T-helper 22 cell (primary cell): ENCODE measurements at regions not wholly inside any gene's neighbourhood (a gene's known extent, or its start where the extent isn't known, plus 50 kb on each side); places are given as distances from the start of the nearest gene placed in this dataset.

Experiments used
- DNase-seq: peaks from one replicate; pipeline ENCODE4 v3.0.0-alpha.2; 2020; ENCODE audit warnings: low read depth

DNA sequence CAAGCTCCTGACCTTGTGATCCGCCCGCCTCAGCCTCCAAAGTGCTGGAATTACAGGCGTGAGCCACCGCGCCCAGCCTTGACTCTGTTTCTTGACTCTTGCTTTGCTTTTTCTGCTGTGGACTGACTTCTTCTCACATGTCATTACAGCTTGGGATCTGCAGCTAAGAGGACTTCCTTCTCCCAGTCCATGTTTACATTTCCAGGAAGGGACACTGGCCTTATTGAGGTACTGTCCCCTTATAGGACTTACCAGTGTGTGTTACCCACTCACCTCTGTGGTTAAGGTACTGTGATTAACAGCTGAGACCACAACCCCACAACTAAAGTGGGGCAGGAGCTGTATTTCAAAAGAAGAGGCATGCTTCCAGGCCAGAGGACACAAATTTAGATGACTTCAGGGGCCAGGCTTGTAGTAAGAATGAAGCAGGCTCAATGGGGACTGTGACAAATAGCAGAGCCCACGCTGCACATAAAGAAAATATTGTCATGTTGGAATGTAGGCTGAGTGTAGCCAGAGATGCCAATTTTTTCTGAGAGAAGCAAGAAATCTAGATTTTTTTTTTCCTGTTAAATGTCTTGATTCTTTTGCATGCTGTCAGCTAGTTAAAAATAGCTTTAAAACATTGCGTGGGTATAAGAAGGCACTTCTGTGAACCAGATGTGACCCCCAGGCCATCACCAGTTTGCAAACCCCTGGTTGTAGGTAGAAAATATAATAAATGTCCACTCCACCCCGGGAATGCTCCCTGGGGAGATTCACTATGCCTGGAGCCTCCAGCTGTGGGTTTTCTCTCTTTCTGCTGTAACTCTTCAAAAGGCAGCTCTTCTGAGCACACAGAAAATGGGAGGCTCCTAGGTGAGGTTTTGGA lies 75.0 kb downstream of the PTPDC1 start:
- no peak for DNase-seq

DNA sequence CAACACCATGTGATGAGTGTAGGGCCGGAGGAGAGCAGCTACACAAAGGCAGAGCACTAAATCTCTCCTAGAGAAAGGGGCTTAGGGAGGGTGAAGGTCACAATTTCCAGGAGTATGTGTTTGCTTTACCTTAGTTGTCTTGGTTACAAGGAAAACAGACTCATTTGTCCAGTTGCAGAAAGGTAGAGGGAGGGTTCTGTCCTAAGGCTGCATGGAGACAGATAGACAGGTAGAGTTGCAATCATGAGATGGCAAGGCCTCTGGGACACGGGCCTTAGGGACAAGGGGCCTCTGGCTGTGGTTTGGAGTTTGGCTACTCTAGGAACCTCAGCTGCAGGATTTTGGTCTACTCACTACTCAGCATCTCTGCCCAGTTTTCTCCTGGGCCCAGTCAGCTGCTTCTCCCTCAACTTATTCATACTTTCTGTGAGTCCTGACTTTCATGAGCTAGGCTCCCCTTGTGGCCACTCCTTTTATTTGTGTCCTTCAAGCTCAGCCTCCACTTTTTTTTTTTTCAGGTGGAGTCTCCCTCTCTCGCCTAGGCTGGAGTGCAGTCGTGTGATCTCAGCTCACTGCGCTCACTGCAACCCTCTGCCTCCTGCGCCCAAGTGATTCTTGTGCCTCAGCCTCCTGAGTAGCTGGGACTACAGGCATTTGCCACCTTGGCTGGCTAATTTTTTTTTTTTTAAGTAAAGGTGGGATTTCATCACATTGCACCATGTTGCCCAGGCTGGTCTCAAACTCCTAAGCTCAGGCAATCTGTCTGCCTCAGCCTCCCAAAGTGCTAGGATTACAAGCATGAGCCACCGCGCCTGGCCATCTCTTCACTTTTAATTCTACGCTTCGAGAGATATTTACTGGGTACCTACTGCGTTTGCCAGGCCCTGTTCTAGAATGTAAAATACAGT lies 76.6 kb downstream of the PTPDC1 start:
- no peak for DNase-seq

GRCh38 chr9:94161673-94162072 lies 77.4 kb downstream of the PTPDC1 start:
- no peak for DNase-seq

- no peak for DNase-seq
Observed at GRCh38 chr9:94164806-94165549, 80.7 kb downstream of the PTPDC1 start.

DNA sequence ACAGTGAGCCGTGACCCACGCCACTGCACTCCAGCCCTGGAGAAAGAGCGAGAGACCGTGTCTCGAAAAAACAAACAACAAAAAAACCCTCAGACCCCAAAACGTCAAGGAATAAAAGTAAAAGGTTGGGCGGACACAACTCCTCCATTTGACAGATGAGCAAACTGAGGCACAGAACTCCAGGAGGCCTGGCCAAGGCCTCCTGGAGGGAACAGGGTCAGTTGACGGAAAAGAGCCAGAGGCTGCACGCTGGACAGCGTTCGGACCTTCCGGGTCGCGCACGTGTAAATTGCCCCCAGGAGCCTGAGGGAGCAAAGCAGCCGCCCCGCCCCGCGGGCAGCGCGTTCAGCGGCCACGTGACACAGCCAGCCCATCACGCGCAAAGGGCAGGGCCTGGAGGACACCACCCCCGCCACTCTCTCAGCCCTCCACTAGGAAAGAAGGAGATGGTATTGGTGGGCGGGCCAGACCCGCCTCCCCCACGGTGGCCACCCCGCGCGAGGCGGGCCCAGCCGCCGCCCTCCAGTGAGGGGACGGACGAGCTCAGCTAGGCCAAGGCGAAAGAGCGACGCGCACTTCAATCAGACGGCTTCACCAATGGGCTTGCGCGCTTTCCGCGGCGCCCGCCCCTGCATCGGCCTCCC lies 81.5 kb downstream of the PTPDC1 start:
- DNase-seq, result peak; percentile 95

GRCh38 chr9:94166236-94166975 lies 82.1 kb downstream of the PTPDC1 start:
- peak; percentile 93 for DNase-seq

GRCh38 chr9:94166976-94167346 lies 82.7 kb downstream of the PTPDC1 start:
- DNase-seq, result no peak

GRCh38 chr9:94167376-94167890 lies 83.2 kb downstream of the PTPDC1 start:
- no peak for DNase-seq

- DNase-seq, result no peak
Observed at GRCh38 chr9:94168203-94169000, 84.1 kb downstream of the PTPDC1 start.

DNA sequence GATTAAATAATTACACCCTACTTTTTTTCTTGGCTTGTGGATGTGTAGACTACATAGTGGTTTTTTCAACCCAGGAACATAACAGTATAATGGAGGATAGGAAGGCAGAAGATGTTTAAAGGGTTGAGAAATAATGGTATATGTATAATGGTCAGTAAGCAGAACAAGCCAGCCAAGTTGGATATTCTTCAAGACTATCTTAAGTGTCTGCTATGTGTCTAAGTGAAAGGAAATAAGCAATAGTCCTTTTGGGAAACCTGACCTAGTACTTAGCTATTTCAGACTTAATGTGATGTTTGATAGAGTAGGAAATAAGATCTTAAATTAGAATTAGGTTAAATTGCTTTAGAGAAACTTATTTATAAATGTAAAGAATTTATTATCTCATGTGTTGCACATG lies 85.7 kb downstream of the PTPDC1 start:
- DNase-seq, result no peak

DNA sequence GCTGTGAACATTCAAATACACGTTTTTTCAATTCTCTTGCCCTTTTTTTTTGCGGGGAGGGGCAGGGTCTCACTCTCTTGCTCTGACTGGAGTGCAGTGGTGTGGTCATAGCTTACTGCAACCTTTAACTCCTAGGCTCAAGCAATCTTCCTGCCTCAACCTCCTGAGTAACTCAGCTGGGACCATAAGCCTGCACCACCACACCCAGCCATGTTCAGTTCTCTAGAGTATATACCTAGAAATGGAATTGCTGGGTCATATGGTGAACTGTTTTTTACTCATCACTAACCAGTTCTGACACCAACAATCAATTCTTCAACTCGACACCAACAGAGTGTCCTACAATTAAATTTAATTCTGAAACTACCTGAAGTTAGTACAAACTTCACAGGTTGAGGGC lies 85.5 kb upstream of the ZNF169 start:
- no peak for DNase-seq

DNA sequence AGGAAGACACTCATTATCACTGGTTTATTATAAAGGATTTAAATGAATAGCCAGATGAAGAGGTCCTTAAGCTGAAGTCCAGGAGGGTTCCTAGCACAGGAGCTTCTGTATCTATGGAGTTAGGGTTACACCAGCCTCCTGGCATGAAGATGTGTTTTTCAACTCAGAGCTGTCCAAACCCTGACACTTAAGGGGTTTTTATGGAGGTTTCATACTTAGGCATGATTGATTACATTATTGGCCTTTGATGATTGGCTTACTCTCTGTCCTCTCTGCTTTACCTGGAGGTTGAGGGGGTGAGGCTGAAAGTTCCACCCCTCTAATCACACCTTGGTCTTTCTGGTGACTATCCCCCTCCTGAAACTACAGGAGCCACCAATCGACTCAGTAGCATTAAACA lies 84.9 kb upstream of the ZNF169 start:
- no peak for DNase-seq

DNA sequence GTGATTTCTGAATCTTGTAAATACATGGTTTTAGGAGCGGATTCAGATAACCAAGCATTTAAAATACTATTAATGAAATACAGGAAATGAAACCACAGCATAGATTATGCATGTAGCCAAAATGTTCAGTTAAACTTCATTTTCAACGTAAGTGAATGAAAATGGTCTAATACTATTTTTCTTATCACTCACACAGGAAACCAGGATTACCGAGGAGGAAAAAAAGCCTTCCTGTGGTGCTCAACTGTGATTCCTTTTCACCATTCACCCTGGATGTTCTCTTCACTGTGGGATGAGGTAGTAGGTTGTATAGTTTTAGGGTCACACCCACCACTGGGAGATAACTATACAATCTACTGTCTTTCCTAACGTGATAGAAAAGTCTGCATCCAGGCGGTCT lies 83.4 kb upstream of the ZNF169 start:
- no peak for DNase-seq

GRCh38 chr9:94176608-94177007 lies 82.5 kb upstream of the ZNF169 start:
- DNase-seq, result no peak

DNA sequence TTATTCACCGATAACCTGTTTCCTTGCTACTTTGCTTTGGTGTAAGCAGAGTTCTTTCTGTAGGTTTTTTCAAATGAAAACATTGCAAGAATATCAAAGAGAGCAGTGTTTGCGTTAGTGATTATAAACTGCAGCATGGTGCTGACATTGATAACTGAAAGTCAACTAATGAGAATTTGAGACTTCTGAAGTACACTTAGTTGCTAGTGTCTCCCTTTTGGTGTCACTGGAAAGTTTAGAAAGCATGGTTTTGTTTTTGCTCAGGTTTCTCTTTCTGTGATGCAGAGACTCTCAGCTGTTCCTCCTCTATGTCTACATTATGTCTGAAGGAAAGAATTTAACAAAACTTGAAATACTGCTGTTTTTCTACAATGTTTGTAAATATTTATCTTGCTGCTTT lies 80.2 kb upstream of the ZNF169 start:
- DNase-seq, result no peak

- no peak for DNase-seq
Observed at GRCh38 chr9:94181408-94182181, 77.5 kb upstream of the ZNF169 start.

DNA sequence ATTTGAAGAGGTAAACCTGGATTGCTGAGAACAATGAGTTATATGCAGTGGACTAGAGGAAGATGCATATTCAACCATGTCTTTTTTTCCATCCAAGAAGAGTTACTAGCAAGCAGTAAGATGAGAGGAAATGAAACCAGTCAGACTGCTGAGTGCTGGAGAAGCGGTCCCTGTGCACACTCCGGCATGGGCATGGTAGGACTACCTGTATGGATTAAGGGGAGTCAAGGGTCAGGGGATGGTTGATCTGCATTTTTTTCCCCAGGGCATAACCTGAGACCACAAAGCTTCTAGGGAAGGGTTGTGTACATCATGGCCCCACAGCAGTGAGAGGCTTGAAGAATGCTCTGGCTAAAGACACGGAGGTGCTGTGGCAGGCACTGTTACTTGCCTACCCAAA lies 76.6 kb upstream of the ZNF169 start:
- no peak for DNase-seq

DNA sequence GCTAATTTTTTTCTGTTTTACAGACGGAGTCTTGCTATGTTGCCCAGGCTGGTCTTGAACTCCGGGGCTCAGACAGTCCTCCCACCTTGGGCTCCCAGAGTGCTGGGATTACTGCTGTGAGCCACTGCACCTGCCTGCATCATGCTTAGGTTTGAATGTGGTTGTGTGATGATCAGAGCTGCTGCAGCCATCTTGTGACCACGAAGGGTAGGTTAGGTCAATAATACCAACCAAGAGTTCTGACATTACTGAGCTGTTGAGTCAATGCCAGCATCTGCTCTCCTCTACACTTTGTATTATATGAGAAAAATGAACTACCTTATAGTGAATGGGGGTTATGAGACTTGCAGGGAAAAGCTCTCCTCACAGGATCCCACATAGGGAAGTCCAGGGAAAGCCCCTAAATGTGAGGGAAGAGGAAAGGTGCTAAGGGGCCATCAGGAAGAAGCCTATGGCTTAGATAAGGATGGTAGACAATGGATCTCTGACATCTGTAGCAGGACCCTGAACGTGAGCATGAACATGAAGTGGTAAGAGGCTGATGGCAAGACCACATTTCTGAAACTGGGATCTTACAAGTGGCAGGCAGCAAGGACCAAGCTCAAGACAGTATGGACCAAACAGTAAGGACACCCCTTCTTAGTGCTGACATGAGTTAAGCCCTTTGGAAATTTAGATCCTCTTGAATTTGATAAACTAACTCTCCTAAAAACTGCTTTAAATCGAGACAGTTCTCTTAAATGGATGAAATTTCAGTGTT lies 75.7 kb upstream of the ZNF169 start:
- DNase-seq, result no peak

- no peak for DNase-seq
Observed at GRCh38 chr9:94188246-94188645, 70.9 kb upstream of the ZNF169 start.
